Activated naive CD4-positive, alpha-beta T cell treated with anti-CD3 and anti-CD28 coated beads, Interleukin-2, amount 10 ng/mL, durations not matched to agents 7 days and 5 days (primary cell): ENCODE measurements at regions not wholly inside any gene's neighbourhood (a gene's known extent, or its start where the extent isn't known, plus 50 kb on each side); places are given as distances from the start of the nearest gene placed in this dataset.

Experiments
- CTCF ChIA-PET: fragments of 350-600 bp; sonication (Branson Sonifier 250); formaldehyde crosslinking; loops from one replicate; lab custom pipeline; 2021; ENCODE audit warnings: antibody characterized with exemption; lab: Charles Lee
- DNase-seq: peaks from one replicate; pipeline ENCODE4 v3.0.0-alpha.2; 2020
- H3K27ac Mint-ChIP-seq: one replicate; pipeline ENCODE4 v1.8.0; 2021; ENCODE audit warnings: mild to moderate bottlenecking, moderate library complexity, mixed read lengths
- H3K27me3 Mint-ChIP-seq: one replicate; pipeline ENCODE4 v1.8.0; 2021; ENCODE audit warnings: mild to moderate bottlenecking, mixed read lengths
- H3K36me3 Mint-ChIP-seq: one replicate; pipeline ENCODE4 v1.8.0; 2021; ENCODE audit warnings: mixed read lengths
- H3K4me1 Mint-ChIP-seq: one replicate; pipeline ENCODE4 v1.8.0; 2021; ENCODE audit warnings: mixed read lengths
- H3K4me3 Mint-ChIP-seq: one replicate; pipeline ENCODE4 v1.8.0; 2021; ENCODE audit warnings: mild to moderate bottlenecking, moderate library complexity, mixed read lengths
- H3K9me3 Mint-ChIP-seq: one replicate; pipeline ENCODE4 v1.8.0; 2021; ENCODE audit warnings: mixed read lengths

GRCh38 chr18:44533071-44533470 lies 147.6 kb upstream of the SETBP1 start:
- no peak overlapping the region for H3K4me3 Mint-ChIP-seq
- H3K27ac Mint-ChIP-seq = no peak overlapping the region
- no peaks in the 10 kb centered on the region for H3K36me3 Mint-ChIP-seq
- H3K4me1 Mint-ChIP-seq = no peaks in the 10 kb centered on the region
- no peaks in the 10 kb centered on the region for H3K9me3 Mint-ChIP-seq
- no peak for DNase-seq
- CTCF ChIA-PET = no interaction called here
- no peaks in the 10 kb centered on the region for H3K27me3 Mint-ChIP-seq

- no peaks in the 10 kb centered on the region for H3K36me3 Mint-ChIP-seq
- no peaks in the 10 kb centered on the region for H3K27me3 Mint-ChIP-seq
- CTCF ChIA-PET = interaction anchor here (0.7 kb wide), 1 partner anchor 150 kb away, joined by 3 read pairs; no protein-coding TSS in a partner anchor
- no peak overlapping the region for H3K4me3 Mint-ChIP-seq
- no peak for DNase-seq
- no peak overlapping the region for H3K27ac Mint-ChIP-seq
- H3K9me3 Mint-ChIP-seq = no peaks in the 10 kb centered on the region
- H3K4me1 Mint-ChIP-seq = no peaks in the 10 kb centered on the region
Measured at GRCh38 chr18:44536046-44536445, 144.6 kb upstream of the SETBP1 start.

GRCh38 chr18:44536619-44537018 lies 144.1 kb upstream of the SETBP1 start:
- H3K36me3 Mint-ChIP-seq = no peaks in the 10 kb centered on the region
- H3K4me1 Mint-ChIP-seq = no peaks in the 10 kb centered on the region
- DNase-seq = no peak
- no peak overlapping the region for H3K27ac Mint-ChIP-seq
- H3K9me3 Mint-ChIP-seq = no peaks in the 10 kb centered on the region
- CTCF ChIA-PET = no interaction called here
- H3K4me3 Mint-ChIP-seq = no peak overlapping the region
- H3K27me3 Mint-ChIP-seq = no peaks in the 10 kb centered on the region

GRCh38 chr18:44537526-44537925 lies 143.2 kb upstream of the SETBP1 start:
- Mint-ChIP-seq H3K4me3 (no peak overlapping the region), H3K27me3 (no peaks in the 10 kb centered on the region), H3K4me1 (no peaks in the 10 kb centered on the region), H3K9me3 (no peaks in the 10 kb centered on the region), H3K36me3 (no peaks in the 10 kb centered on the region), H3K27ac (no peak overlapping the region)
- DNase-seq = no peak
- CTCF ChIA-PET = no interaction called here

- DNase-seq = no peak
- Mint-ChIP-seq H3K4me3 (no peak overlapping the region), H3K36me3 (no peaks in the 10 kb centered on the region), H3K4me1 (no peaks in the 10 kb centered on the region), H3K27ac (no peak overlapping the region), H3K27me3 (no peaks in the 10 kb centered on the region), H3K9me3 (no peaks in the 10 kb centered on the region)
- CTCF ChIA-PET = no interaction called here
Measured at GRCh38 chr18:44539926-44540325, 140.8 kb upstream of the SETBP1 start.

- Mint-ChIP-seq H3K27me3 (no peaks in the 10 kb centered on the region), H3K4me1 (no peaks in the 10 kb centered on the region), H3K36me3 (no peaks in the 10 kb centered on the region), H3K9me3 (no peaks in the 10 kb centered on the region), H3K27ac (no peak overlapping the region), H3K4me3 (no peak overlapping the region)
- DNase-seq = no peak
- CTCF ChIA-PET = no interaction called here
Measured at GRCh38 chr18:44541159-44541558, 139.5 kb upstream of the SETBP1 start.

GRCh38 chr18:44541781-44542180 lies 138.9 kb upstream of the SETBP1 start:
- H3K4me1 Mint-ChIP-seq = no peaks in the 10 kb centered on the region
- H3K9me3 Mint-ChIP-seq = no peaks in the 10 kb centered on the region
- no peaks in the 10 kb centered on the region for H3K36me3 Mint-ChIP-seq
- no peak overlapping the region for H3K27ac Mint-ChIP-seq
- H3K27me3 Mint-ChIP-seq = no peaks in the 10 kb centered on the region
- no peak for DNase-seq
- no peak overlapping the region for H3K4me3 Mint-ChIP-seq
- CTCF ChIA-PET = interaction anchor here (1.5 kb wide), 1 partner anchor 106 kb away, joined by 4 read pairs; no protein-coding TSS in a partner anchor

- no peak for DNase-seq
- no peaks in the 10 kb centered on the region for H3K9me3 Mint-ChIP-seq
- H3K27ac Mint-ChIP-seq = no peak overlapping the region
- no peaks in the 10 kb centered on the region for H3K4me1 Mint-ChIP-seq
- CTCF ChIA-PET = interaction anchor here (1.5 kb wide), 1 partner anchor 105 kb away, joined by 4 read pairs; no protein-coding TSS in a partner anchor
- no peaks in the 10 kb centered on the region for H3K36me3 Mint-ChIP-seq
- H3K4me3 Mint-ChIP-seq = no peak overlapping the region
- H3K27me3 Mint-ChIP-seq = no peaks in the 10 kb centered on the region
Measured at GRCh38 chr18:44543387-44543786, 137.3 kb upstream of the SETBP1 start.

- Mint-ChIP-seq H3K36me3 (no peaks in the 10 kb centered on the region), H3K27ac (no peak overlapping the region), H3K4me1 (no peaks in the 10 kb centered on the region), H3K27me3 (no peaks in the 10 kb centered on the region), H3K4me3 (no peak overlapping the region), H3K9me3 (no peaks in the 10 kb centered on the region)
- CTCF ChIA-PET = no interaction called here
- no peak for DNase-seq
Measured at GRCh38 chr18:44545359-44545985, 135.2 kb upstream of the SETBP1 start.

- no peaks in the 10 kb centered on the region for H3K9me3 Mint-ChIP-seq
- no peak overlapping the region for H3K4me3 Mint-ChIP-seq
- CTCF ChIA-PET = no interaction called here
- no peaks in the 10 kb centered on the region for H3K27me3 Mint-ChIP-seq
- H3K4me1 Mint-ChIP-seq = no peaks in the 10 kb centered on the region
- no peak overlapping the region for H3K27ac Mint-ChIP-seq
- no peaks in the 10 kb centered on the region for H3K36me3 Mint-ChIP-seq
- no peak for DNase-seq
Measured at GRCh38 chr18:44546954-44547353, 133.7 kb upstream of the SETBP1 start.

- no peak overlapping the region for H3K4me3 Mint-ChIP-seq
- DNase-seq = no peak
- H3K27me3 Mint-ChIP-seq = no peaks in the 10 kb centered on the region
- H3K36me3 Mint-ChIP-seq = no peaks in the 10 kb centered on the region
- H3K27ac Mint-ChIP-seq = no peak overlapping the region
- H3K9me3 Mint-ChIP-seq = no peaks in the 10 kb centered on the region
- CTCF ChIA-PET = no interaction called here
- H3K4me1 Mint-ChIP-seq = no peaks in the 10 kb centered on the region
Measured at GRCh38 chr18:44548291-44549221, 132.1 kb upstream of the SETBP1 start.

GRCh38 chr18:44552706-44553105 lies 128.0 kb upstream of the SETBP1 start:
- H3K4me3 Mint-ChIP-seq = no peak overlapping the region
- H3K27ac Mint-ChIP-seq = no peak overlapping the region
- CTCF ChIA-PET = no interaction called here
- no peak for DNase-seq
- no peaks in the 10 kb centered on the region for H3K27me3 Mint-ChIP-seq
- no peaks in the 10 kb centered on the region for H3K4me1 Mint-ChIP-seq
- no peaks in the 10 kb centered on the region for H3K9me3 Mint-ChIP-seq
- H3K36me3 Mint-ChIP-seq = no peaks in the 10 kb centered on the region

- H3K27me3 Mint-ChIP-seq = no peaks in the 10 kb centered on the region
- H3K36me3 Mint-ChIP-seq = no peaks in the 10 kb centered on the region
- H3K9me3 Mint-ChIP-seq = no peaks in the 10 kb centered on the region
- no peak overlapping the region for H3K4me3 Mint-ChIP-seq
- no peaks in the 10 kb centered on the region for H3K4me1 Mint-ChIP-seq
- H3K27ac Mint-ChIP-seq = no peak overlapping the region
- no peak for DNase-seq
- CTCF ChIA-PET = no interaction called here
Measured at GRCh38 chr18:44556296-44556695, 124.4 kb upstream of the SETBP1 start.

GRCh38 chr18:44557616-44558151 lies 123.0 kb upstream of the SETBP1 start:
- CTCF ChIA-PET = interaction anchor here (0.6 kb wide), 1 partner anchor 672 kb away, joined by 3 read pairs; no protein-coding TSS in a partner anchor
- no peak for DNase-seq
- Mint-ChIP-seq H3K9me3 (no peaks in the 10 kb centered on the region), H3K4me3 (no peak overlapping the region), H3K27me3 (no peaks in the 10 kb centered on the region), H3K4me1 (no peaks in the 10 kb centered on the region), H3K27ac (no peak overlapping the region), H3K36me3 (no peaks in the 10 kb centered on the region)
